GM23338 (cell line): ENCODE measurements at regions not wholly inside any gene's neighbourhood (a gene's known extent, or its start where the extent isn't known, plus 50 kb on each side); places are given as distances from the start of the nearest gene placed in this dataset.

ENCODE experiments used
- ATAC-seq: fragments of 200-7000 bp; cut with Tn5 transposase; 3 replicates; pipeline ENCODE4 v1.9.1; 2020
- DNase-seq: peaks from one replicate; pipeline ENCODE4 v3.0.0-alpha.2; 2015; ENCODE audit warnings: low spot score
- H2AFZ ChIP-seq: fragments of 200-600 bp; sonication (generic); 2 replicates; pipeline ENCODE4 v1.8.0; 2016; ENCODE audit warnings: antibody characterized with exemption, mild to moderate bottlenecking, moderate library complexity
- H3F3A ChIP-seq: fragments of 200-600 bp; sonication (generic); replicated peaks from 2 replicates; pipeline ENCODE4 v1.8.0; 2017; ENCODE audit warnings: antibody characterized with exemption, mixed run types, low read depth
- H3K27ac ChIP-seq: fragments of 200-600 bp; sonication (generic); 2 replicates; pipeline ENCODE4 v1.6.1; 2016; ENCODE audit warnings: low read depth
- H3K27me3 ChIP-seq: fragments of 200-600 bp; sonication (generic); 2 replicates; pipeline ENCODE4 v1.8.0; 2016; ENCODE audit warnings: mild to moderate bottlenecking, mixed run types, moderate library complexity; ENCODE audit not compliant: insufficient read depth
- H3K36me3 ChIP-seq: fragments of 200-600 bp; sonication (generic); 2 replicates; pipeline ENCODE4 v1.8.0; 2016; ENCODE audit warnings: mild to moderate bottlenecking; ENCODE audit not compliant: insufficient read depth
- H3K4me1 ChIP-seq: fragments of 200-600 bp; sonication (generic); 2 replicates; pipeline ENCODE4 v1.8.0; 2016; ENCODE audit warnings: mild to moderate bottlenecking, moderate library complexity; ENCODE audit not compliant: insufficient read depth
- H3K4me2 ChIP-seq: fragments of 200-600 bp; sonication (generic); 2 replicates; pipeline ENCODE4 v1.7.1; 2017; ENCODE audit warnings: mixed run types
- H3K4me3 ChIP-seq: fragments of 200-600 bp; sonication (generic); 2 replicates; pipeline ENCODE4 v1.6.1; 2016; ENCODE audit warnings: mixed run types
- H3K79me2 ChIP-seq: fragments of 200-600 bp; sonication (generic); replicated peaks from 2 replicates; pipeline ENCODE4 v1.8.0; 2017; ENCODE audit warnings: mild to moderate bottlenecking; ENCODE audit not compliant: insufficient read depth
- H3K9me2 ChIP-seq: fragments of 200-600 bp; sonication (generic); 2 replicates; pipeline ENCODE4 v1.8.0; 2017; ENCODE audit not compliant: insufficient read depth
- H4K20me1 ChIP-seq: fragments of 200-600 bp; sonication (generic); replicated peaks from 2 replicates; pipeline ENCODE4 v1.8.0; 2017; ENCODE audit warnings: mild to moderate bottlenecking; ENCODE audit not compliant: insufficient read depth
- H3K27ac Mint-ChIP-seq: 2 replicates; pipeline ENCODE4 v1.8.0; 2020; ENCODE audit warnings: inconsistent platforms, mild to moderate bottlenecking, moderate library complexity, mixed read lengths
- H3K27me3 Mint-ChIP-seq: 3 replicates; pipeline ENCODE4 v1.8.0; 2022; ENCODE audit warnings: low read depth, mild to moderate bottlenecking, moderate library complexity, mixed read lengths, inconsistent platforms; ENCODE audit not compliant: insufficient read depth, poor library complexity
- H3K36me3 Mint-ChIP-seq: 3 replicates; pipeline ENCODE4 v1.8.0; 2021; ENCODE audit warnings: low read depth, mild to moderate bottlenecking, inconsistent platforms, moderate library complexity, mixed read lengths
- H3K4me1 Mint-ChIP-seq: 3 replicates; pipeline ENCODE4 v1.8.0; 2020; ENCODE audit warnings: mild to moderate bottlenecking, inconsistent platforms, mixed read lengths
- H3K4me3 Mint-ChIP-seq: 3 replicates; pipeline ENCODE4 v1.8.0; 2021; ENCODE audit warnings: moderate library complexity, mild to moderate bottlenecking, inconsistent platforms, mixed read lengths
- H3K9me3 Mint-ChIP-seq: 3 replicates; pipeline ENCODE4 v1.8.0; 2020; ENCODE audit warnings: moderate library complexity, mild to moderate bottlenecking, inconsistent platforms, mixed read lengths
- CREB1 ChIP-seq: fragments of 250-450 bp; sonication (Bioruptor Pico); IDR thresholded peaks from 2 replicates; pipeline ENCODE4 v1.5.0; 2020; ENCODE audit warnings: low read depth, mild to moderate bottlenecking, moderate library complexity
- CTCF ChIP-seq, 2 experiments: fragments of 200-600 bp in 1 of 2; sonication (generic) in 1 of 2; conservative IDR thresholded peaks; 2 replicates each; pipeline versions ENCODE4 v1.5.1 to v1.6.1; 2016 to 2017; ENCODE audit warnings: antibody characterized with exemption in 2 of 2, low read depth in 2 of 2, mild to moderate bottlenecking in 2 of 2, moderate library complexity in 1 of 2
- ETS1 ChIP-seq: IDR thresholded peaks from 2 replicates; pipeline ENCODE4 v1.6.1; 2016; ENCODE audit warnings: antibody characterized with exemption
- EZH2phosphoT487 ChIP-seq: fragments of 200-600 bp; sonication (generic); IDR thresholded peaks from one replicate; pipeline ENCODE4 v1.8.1; 2018; ENCODE audit warnings: antibody characterized with exemption; ENCODE audit not compliant: unreplicated experiment
- JUNB ChIP-seq: IDR thresholded peaks from one replicate; pipeline ENCODE4 v1.6.1; 2016; ENCODE audit warnings: antibody characterized with exemption; ENCODE audit not compliant: unreplicated experiment
- POLR2AphosphoS5 ChIP-seq: IDR thresholded peaks from 2 replicates; pipeline ENCODE4 v1.6.1; 2016; ENCODE audit warnings: antibody characterized with exemption, low read depth
- STAT1 ChIP-seq: IDR thresholded peaks from one replicate; pipeline ENCODE4 v1.6.1; 2016; ENCODE audit warnings: antibody characterized with exemption; ENCODE audit not compliant: unreplicated experiment
- ZNF331 ChIP-seq: fragments of 250-450 bp; sonication (Bioruptor Pico); IDR thresholded peaks from 2 replicates; pipeline ENCODE4 v1.5.0; 2020; ENCODE audit warnings: low read depth, mild to moderate bottlenecking, moderate library complexity
- ZNF462 ChIP-seq: fragments of 250-450 bp; sonication (Bioruptor Pico); IDR thresholded peaks from 2 replicates; pipeline ENCODE4 v1.5.0; 2020; ENCODE audit warnings: mild to moderate bottlenecking, moderate library complexity

GRCh38 chr9:82104252-82104651 is 115.7 kb downstream of the SPATA31D1 start (continued):
- TF ChIP-seq ZNF331 (no peak), JUNB (no peak), EZH2phosphoT487 (no peak), STAT1 (no peak), POLR2AphosphoS5 (no peak), ETS1 (no peak)

- Mint-ChIP-seq H3K36me3 (peaks cover 13% of the 10 kb centered on the region), H3K27ac (no peak overlapping the region)
- ATAC-seq = no peak
Observed at GRCh38 chr9:82105729-82106128, 117.2 kb downstream of the SPATA31D1 start.

GRCh38 chr9:82106536-82106935 is 118.0 kb downstream of the SPATA31D1 start:
- no peaks in the 10 kb centered on the region for H3K27me3 ChIP-seq
- DNase-seq = no peak
- ATAC-seq = no peak
- H3K4me3 Mint-ChIP-seq = no peak overlapping the region
- no peak overlapping the region for H3K27ac Mint-ChIP-seq
- peaks cover 5% of the 10 kb centered on the region for H3K36me3 Mint-ChIP-seq
- H3K27me3 Mint-ChIP-seq = no peaks in the 10 kb centered on the region
- no peaks in the 10 kb centered on the region for H3K79me2 ChIP-seq
- no peak overlapping the region for H3K27ac ChIP-seq
- no peaks in the 10 kb centered on the region for H4K20me1 ChIP-seq
- H3K36me3 ChIP-seq = no peaks in the 10 kb centered on the region
- no peak overlapping the region for H3K4me3 ChIP-seq
- H3K9me3 Mint-ChIP-seq = peaks cover 5% of the 10 kb centered on the region
- H3K4me2 ChIP-seq = no peak overlapping the region
- peaks cover 2% of the 10 kb centered on the region; the same call in 2 of the 3 replicates for H3K4me1 Mint-ChIP-seq
- H3F3A ChIP-seq = no peaks in the 10 kb centered on the region
- H2AFZ ChIP-seq = no peak overlapping the region
- peaks cover 9% of the 10 kb centered on the region; the same call in 1 of the 2 replicates for H3K4me1 ChIP-seq
- H3K9me2 ChIP-seq = peaks cover 7% of the 10 kb centered on the region; the same call in 1 of the 2 replicates
- TF ChIP-seq ZNF462 (CRISPR knock-in tag) = no peak

More at GRCh38 chr9:82105729-82106128, 117.2 kb downstream of the SPATA31D1 start:
- H3K4me1 Mint-ChIP-seq = peaks cover 2% of the 10 kb centered on the region; the same call in 2 of the 3 replicates
- Histone ChIP-seq H3K4me3 (no peak overlapping the region), H3F3A (no peaks in the 10 kb centered on the region), H3K27me3 (no peaks in the 10 kb centered on the region), H3K9me2 (peaks cover under 1% of the 10 kb centered on the region; the same call in 1 of the 2 replicates), H3K79me2 (no peaks in the 10 kb centered on the region), H3K27ac (no peak overlapping the region), H3K36me3 (peaks cover 6% of the 10 kb centered on the region; the same call in 1 of the 2 replicates), H2AFZ (no peak overlapping the region), H3K4me2 (no peak overlapping the region), H3K4me1 (peaks cover 9% of the 10 kb centered on the region; the same call in 1 of the 2 replicates), H4K20me1 (no peaks in the 10 kb centered on the region)
- TF ChIP-seq POLR2AphosphoS5 = no peak
- no peak for TF ChIP-seq CREB1
- no peak for TF ChIP-seq EZH2phosphoT487
- peak; percentile 40 to 54; a peak in 3 of 4 replicates for TF ChIP-seq CTCF (conservative IDR thresholded peaks at IDR 0.05; ENCODE audit: low read depth in 2 of 2)
- peak; percentile 19 for DNase-seq
- H3K27me3 Mint-ChIP-seq = no peaks in the 10 kb centered on the region
- no peak overlapping the region for H3K4me3 Mint-ChIP-seq
- H3K9me3 Mint-ChIP-seq = peaks cover 13% of the 10 kb centered on the region
